ENCODE measurements at regions not wholly inside any gene's neighbourhood (a gene's known extent, or its start where the extent isn't known, plus 50 kb on each side); places are given as distances from the start of the nearest gene placed in this dataset.
"Not testable (repeated sequence)": the region's sequence is repeated elsewhere in the genome, so short reads cannot be mapped to it uniquely, and the experiment has no call there.

DNA sequence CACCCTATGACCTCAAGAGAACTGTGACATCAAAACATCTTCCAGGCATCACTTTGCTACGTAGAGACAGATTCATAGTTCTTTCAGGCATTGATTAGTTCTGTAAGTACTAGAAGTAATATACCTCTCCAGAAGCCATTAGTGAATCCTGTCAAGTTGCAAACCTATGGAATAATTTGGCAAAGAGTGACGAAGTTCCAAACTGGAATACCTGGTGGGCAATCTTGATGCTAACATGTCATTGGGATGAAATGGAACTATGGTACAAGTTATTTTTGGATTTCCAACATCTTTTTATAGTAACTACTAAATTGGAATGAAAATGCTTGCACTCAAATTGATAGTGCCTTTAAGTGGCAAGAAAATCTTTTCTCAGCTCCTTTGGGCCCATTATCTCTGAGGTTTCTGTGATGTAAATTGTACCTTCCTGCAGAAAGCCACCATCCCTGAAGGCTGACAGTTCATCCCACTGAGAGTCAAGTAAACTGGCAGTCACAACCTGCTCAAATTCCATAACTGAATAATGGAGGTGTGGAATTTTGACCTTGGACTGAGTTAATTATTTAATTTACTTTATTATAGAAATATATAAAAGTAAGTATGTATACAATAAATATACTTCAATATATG, 435.5 kb downstream of the DTWD2 start:
- DNase-seq (ENCODE audit: low read depth): no peak

DNA sequence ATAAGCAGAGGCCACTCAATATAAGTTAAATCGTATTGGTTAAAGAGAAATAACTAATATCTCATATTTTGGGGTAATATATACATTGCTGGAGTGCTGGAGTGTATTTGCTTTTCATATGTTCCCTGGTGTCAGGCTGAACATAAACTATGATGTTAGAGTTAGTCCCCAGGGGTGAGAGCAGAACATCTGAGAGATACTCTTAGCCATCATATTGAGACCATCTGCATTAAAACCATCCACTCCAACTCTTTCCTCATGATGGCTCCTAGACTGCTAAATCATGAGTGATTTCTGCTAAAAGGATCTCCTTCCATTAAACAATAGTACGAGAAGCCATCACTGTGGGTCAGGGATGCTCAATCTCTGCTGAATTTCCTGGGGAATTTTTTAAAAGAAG, 436.2 kb downstream of the DTWD2 start:
- no peak for DNase-seq (ENCODE audit: low read depth)

DNA sequence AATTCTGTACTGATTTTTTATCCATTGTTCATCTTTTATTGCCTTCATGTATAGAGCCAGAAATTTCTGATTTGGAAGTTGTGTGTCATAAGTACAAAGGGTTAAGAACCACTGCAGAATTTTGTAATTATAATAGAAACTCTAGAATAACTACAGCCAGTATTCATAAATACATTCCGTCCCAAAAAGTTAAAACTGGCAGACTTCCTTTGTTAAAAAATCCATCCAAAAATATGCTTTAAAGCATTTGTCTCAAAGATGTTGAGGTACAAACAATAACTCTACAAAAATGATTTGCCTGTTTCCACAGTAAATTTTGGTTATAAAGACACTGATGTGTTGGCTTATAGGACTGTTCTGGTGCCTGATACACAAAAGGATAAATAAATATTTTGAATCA, 436.6 kb downstream of the DTWD2 start:
- no peak for DNase-seq (ENCODE audit: low read depth)

DNA sequence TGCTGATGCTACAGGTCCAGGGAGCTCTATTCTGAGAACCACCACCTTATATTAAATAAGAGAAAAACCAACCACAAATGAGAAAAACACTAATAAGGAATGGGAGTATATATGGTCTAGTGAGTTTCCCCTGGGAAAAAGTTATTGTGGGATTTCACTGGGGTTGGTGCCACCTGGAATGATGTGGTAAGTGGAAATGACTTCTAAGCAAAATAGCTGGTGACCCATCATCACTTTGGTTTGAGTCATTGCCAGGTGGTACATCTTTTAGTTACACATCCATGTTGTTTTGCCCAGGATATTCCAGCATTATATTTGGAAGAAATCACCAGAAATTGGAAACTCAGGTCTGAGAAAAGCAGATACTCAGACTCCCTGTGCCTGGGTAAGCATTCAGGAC, 437.3 kb downstream of the DTWD2 start:
- no peak for DNase-seq (ENCODE audit: low read depth)

DNA sequence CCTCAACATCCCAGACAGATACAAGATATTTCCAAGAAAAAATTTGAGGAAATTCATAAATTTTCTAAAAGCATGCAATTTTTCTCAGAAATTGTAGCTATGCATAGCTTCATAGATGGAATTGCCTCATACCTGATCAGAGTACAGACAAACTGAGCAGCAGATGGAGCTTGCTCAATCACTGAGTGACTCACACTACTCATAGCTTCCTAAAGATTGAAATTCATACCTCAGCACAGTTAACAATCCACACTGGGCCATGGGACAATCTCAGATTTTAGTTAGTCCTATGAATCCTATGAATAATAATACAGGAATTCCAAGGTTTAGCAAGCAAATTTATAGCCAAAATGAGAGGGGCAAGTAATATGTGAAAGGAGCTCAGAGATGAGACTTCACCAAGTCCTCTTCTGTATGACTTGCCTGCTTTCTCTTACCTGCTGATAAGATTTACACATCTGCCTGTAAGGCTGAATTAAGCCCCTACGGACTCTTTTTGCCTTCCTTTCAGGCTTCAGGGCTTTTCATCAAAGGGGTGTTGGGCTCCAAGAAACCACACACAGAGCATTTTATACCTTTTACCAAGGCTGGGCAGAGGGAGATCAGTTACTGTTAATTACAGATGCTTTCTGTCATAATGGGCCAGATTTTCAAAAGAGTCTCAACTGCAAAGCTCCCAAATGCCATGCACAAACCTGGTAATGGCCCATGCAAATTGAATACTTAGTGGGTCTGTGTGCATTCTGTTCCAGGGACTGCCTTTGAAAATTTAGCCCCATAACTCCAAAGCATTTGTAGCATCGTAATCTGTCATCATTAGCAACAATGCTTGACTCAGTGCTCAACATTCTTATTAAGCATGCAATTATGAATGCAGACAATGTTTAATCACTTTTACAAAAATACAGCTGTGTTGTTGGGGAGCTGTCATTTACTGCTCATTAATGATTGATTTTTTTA, 439.3 kb downstream of the DTWD2 start:
- DNase-seq (ENCODE audit: low read depth): no peak

DNA sequence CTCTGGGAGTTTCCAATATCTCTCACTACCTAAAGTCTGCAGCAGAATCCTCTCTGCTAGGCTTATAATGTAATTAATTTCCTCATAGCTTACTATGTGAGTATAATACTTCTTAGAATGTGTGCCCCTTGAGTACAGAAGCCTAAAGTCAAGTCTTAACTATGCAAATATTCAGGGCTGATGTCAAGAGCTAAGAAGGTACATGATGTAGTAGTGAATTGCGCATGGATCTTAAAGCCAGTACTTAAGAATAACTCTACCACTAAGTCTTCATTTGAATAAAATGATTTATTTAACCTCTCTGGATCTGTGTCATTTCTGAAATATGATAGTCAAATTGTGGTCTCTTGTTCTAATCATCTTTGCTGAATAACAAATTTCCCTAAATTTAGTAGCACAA, 442.9 kb downstream of the DTWD2 start:
- no peak for DNase-seq (ENCODE audit: low read depth)

DNA sequence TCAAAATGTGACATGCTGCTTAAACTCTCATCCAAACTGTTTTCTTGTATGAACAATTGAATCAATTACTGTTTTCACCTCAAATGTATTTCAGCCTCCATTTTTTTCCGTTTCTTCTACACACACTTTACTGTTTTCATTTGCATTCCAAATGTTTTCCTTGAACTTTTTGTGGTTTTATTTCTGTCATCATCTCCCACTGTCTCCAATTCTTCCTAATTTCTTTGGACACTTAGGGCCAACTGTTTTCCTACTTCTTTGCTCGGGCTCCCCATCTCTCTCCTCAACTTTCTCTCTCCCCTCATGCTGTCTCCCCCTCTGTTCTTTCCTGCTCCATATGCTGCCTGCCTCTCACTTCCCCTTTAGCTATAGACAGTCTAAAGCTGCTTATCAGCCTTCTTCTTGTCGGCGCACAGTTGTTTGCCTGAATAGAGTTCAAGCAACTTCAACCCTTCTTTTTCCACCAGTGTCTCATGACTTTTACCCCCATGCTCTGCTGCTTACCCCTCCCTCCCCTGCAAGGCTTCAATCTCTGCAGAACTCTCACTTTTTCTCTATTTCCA, 443.4 kb downstream of the DTWD2 start:
- no peak for DNase-seq (ENCODE audit: low read depth)

DNA sequence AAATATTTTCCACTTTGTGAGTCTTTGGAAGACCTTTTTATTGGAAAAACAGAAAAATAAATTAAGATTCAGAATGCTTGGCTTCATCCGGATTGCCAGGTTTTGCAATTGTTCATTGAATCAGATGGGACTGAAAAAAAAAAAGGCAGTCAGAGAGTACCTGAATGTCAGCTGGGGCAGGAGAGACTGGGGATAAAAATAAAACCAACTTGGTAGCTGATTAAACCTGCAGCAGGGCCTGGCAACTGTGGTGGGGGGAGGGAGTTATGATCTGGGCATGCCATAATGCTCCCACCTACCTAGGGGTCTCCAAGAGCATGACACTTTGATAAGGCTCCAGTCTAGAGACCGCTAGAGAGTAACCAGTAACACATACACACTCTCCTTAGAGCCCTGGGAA, 454.4 kb downstream of the DTWD2 start:
- DNase-seq (ENCODE audit: low read depth): no peak

DNA sequence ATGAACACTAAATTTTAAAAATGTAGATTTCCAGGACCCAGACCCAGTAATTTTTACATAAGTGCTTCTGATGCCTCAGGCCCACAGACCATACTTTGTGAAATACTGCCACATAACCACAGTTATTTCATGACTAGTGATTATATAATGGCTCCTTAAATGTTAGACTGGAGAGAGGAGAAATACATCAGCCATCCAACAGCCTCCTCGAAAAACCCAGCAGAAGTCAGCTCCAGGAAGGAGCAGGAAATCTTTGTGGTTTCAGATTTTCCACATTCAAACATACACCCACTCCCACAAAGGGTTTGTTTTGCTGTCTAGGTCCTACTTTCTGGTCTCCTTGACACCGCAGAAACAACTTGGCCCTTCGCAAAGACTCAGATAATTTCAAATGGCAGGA, 455.2 kb downstream of the DTWD2 start:
- DNase-seq (ENCODE audit: low read depth): no peak

DNA sequence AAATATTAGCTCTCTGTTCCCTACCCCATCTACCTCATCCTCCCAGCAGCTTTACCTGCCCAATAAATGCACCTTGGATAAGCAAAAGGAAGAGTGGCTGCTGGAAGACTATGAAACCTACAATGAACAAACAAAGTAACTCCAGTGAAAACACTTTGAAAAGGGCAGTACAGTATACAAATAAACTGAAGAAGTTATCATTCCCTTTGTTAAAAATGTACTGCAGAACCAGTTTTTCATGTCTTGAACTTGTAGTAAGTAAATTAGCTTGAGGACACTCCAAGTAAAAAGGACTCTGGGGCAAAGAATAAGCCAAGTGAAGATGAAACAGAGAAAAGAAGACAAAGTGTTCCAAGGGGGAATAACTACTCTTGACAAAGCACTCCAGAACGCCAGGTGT, 457.1 kb downstream of the DTWD2 start:
- DNase-seq (ENCODE audit: low read depth): no peak

DNA sequence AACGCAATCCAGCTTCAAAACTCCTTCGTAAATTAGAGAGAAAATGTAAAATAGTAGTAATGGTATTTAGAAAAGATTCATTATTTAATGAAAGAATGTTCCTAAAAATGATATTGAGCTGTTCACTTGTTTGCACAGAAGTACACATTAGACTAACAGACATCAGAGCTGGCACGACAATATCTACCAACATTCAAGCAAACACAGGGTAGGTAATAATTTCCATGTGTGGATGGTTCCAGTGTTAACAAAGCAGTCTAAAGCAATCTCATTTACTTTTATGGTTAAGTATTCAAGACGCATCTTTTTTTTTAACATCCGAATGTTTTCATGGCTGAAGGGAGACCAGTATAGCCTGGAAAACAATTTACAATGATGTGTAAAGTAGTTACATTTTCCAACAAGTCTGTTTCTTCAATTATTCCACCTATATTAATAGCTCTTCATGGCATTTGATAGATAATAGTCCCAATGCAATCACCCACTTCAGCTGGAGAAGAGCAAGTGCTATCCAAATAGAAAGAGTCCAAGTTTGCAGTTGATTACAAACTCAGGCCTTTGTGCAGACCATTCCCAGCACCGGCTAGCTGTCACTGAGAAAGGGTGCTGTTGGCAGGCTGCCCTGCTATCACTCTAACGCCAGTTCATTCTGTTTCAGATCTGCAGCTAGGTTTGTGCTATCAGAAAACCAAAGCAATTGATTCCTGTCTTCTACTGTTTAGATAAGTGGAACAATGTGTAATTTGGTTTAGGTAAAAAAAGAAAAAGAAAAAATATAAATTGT, 458.8 kb downstream of the DTWD2 start:
- DNase-seq (ENCODE audit: low read depth): no peak

DNA sequence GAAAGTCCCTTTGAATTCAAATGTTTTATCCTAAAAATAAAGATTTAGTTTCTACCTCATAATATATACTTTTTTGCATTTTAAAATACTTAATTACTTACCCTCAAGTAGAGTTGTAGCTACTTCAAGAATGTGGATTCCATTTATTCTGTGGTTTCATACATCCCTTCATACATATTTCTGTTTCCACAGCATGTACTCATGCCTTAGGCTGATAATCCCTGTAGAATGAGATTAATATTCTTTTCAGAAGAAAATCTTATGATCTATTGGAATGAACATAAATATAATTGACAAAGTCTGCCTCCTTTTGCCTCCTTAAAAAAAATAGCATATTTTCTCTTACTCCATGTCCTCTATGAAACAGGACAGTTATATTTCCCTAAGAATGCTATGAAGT, 465.7 kb downstream of the DTWD2 start:
- no peak for DNase-seq (ENCODE audit: low read depth)

DNA sequence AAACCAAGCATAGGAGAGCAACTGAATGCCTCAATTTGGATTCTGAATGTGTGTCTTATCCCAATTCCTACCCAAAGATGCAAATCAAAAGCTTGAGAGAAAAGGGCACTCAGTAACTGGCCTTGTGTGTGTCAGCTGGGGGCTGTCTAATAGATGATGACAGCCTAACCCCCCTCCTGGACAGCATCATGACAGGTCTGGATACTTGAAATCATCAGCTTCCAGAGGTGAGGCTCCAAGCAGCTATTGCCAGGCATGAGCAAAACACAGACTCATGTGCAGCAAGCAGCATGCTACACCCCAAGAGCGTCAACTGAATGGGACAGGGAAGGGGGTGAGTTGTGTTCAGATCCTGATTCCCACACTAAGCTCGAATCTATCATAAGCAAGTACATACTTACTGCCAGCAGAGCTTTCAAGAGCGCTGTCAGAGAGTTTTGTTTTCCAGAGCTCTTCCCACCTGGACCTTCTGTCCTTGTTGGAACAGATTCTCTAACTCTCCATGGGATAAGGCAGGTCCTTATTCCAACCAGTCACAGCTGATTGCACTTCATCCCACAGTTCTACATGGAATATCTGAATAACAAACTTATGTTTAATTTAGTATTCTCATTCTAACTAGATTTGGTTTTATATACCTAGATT, 467.5 kb downstream of the DTWD2 start:
- DNase-seq (ENCODE audit: low read depth): no peak

DNA sequence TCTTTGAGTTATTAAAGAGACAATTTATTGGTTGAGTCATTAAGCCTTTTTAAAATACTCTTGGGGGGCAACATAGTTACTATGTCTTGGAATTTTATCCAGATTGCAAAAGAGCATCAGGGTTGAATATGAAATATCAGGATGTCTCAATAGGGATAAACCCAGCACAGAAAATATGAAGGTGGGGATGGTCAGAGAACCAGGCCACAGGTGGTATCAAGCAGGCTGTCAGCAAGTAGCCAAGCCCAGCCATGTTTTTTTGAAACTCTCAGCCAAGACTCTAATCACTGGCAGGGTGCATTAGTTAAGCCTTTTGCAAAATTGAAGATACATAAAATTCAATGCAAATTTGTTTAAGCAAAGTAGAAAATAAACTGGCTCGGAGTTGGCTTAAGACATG, 468.9 kb downstream of the DTWD2 start:
- no peak for DNase-seq (ENCODE audit: low read depth)

DNA sequence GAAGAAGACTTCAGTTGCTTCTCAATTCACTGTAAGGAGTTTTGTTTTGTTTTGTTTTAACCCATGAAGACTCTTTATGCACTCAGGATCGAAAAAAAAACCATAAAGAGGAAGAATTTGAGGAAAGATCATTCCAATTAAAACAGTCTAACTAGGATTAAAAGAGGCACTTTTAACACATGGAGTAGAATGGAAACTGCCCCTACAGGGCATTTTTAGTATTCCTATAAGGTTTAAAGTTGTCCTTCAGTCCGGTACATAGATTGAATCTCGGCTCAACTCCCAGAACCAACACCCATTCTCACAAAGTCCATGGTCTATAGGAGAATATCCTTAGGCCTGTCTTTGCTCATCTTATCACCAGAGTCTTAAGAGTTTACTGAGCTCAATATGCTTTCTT, 469.6 kb downstream of the DTWD2 start:
- no peak for DNase-seq (ENCODE audit: low read depth)

DNA sequence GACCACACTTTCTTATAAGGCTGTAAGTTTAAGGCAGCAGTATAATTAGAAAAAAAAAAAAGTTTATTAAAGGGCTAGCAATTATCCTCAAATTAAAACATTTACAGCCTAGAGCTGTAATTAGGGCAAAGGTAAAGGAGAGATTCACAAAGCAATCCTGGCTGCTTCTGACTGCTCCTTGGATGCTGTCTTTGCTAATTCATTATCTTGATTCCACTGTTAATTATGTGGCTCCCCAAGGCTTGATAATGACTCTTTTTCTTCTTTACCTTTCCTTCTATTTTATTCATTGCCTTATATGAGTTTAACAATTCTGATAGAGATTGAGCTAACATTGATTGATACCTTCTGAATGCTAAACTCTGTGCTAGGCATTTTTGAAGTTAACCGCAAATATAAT, 476.5 kb downstream of the DTWD2 start:
- DNase-seq (ENCODE audit: low read depth): no peak

DNA sequence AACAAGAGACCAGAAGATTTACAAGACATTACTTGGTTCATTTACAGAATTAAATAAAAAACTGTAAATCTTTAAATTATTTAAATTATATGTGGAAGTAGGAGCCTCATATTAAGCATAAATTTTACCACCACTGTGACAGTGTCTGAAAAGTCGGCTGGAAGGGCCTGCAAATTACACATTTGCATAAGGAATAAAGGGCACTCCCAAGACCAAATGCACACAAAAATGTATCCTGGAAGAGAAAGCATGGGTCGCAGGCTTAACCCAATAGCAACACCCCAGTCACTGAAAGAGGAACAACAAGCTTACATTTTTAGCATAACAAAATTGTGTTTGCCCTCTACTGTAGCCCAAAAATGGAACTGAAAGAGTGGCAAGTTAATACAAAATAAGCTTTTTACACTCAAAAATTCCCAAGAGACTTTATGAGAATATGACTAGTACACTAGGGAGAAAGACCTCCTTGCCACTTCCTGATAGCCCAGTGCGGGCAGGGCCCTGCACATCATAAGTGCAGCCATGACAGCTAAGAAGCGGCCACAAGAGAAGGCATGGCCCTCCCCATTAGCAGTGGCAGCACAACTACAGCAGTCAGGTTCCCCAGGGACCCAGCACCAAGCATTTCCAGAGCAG, 482.0 kb downstream of the DTWD2 start:
- no peak for DNase-seq (ENCODE audit: low read depth)

DNA sequence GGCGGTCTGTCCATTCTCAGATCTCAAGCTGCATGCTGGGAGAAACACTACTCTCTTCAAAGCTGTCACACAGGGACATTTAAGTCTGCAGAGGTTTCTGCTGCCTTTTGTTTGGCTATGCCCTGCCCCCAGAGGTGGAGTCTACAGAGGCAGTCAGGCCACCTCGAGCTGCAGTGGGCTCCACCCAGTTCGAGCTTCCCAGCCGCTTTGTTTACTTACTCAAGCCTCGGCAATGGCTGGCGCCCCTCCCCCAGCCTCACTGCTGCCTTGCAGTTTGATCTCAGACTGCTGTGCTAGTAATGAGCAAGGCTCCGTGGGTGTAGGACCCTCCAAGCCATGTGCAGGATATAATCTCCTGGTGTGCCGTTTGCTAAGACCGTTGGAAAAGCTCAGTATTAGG, 486.1 kb downstream of the DTWD2 start:
- not testable (repeated sequence) for DNase-seq (ENCODE audit: low read depth)

DNA sequence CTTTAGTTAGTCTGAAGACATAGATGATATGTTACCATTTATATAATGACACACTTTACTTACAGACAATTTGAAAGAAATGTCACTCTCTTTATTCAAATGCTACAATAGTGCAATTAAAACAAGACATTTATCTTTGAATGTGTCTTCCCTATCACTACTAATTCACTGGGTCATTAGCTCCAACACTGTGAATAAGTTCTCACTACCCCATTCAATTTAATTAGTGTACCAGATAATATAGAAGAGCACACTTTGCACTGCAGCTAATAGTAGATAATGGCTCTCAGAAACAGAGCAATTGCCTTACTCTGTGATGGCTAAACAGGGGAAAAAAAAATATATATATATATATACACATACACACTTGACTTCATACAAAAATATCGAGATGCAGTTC, 497.0 kb downstream of the DTWD2 start:
- no peak for DNase-seq (ENCODE audit: low read depth)

DNA sequence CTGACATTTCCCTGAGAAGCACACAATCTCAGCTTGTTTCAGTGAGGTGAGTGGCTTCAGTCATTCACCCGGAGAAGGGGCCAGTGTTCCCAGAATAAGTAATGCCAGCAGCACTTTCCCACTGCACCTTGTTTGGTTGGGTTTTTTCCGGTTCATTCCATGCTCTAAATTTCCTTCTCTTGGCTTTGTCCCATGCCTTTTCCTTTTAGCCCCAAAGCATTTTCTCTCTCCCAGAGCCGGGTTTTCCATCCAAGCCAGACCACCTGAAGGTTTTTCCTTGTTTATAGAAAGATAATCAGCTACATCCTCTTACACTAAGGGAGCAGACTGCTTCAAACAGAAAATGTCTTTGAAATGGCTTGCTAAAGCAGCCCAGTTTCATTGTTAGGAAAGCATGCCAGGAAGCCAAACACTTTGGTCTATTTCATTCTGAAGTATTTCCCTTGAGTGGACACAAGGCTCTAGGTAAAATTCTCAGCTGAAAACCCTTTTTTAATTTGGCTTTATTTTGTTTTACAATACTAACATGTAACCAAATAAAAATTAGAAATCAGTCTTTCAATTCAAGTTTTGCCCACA, 501.6 kb downstream of the DTWD2 start:
- no peak for DNase-seq (ENCODE audit: low read depth)

DNA sequence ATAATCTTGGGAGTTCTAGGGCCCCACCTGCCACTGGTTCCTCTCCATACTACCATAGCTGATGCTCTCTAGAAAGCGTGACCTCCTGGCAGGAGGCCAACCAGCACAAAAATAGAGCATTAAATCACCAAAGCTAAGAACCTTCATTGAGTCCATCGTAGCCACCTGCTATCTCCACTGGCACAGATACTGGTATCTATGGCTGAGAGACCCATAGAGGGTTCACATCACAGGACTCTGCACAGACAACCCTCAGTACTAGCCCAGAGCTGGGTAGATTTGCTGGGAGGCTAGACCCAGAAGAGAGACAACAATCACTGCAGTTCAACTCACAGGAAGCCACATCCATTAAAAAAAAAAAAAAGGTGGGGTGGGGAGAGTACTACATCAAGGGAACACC, 509.1 kb downstream of the DTWD2 start:
- DNase-seq (ENCODE audit: low read depth): no peak

Data from stimulated activated CD4-positive, alpha-beta T cell treated with anti-CD3 and anti-CD28 coated beads, Interleukin-2, amount 100 ng/mL, for 4 hours (primary cell).